B cell (primary cell): ENCODE measurements at regions not wholly inside any gene's neighbourhood (a gene's known extent, or its start where the extent isn't known, plus 50 kb on each side); places are given as distances from the start of the nearest gene placed in this dataset.
"Not testable (repeated sequence)": the region's sequence is repeated elsewhere in the genome, so short reads cannot be mapped to it uniquely, and the experiment has no call there.

Experiments used
- ATAC-seq: fragments of 200-7000 bp; cut with Tn5 transposase; one replicate; pipeline ENCODE4 v1.10.0; 2021; ENCODE audit warnings: low read depth, mild to moderate bottlenecking, moderate number of reproducible peaks, moderate library complexity
- CTCF ChIA-PET: fragments of 350-600 bp; sonication (Branson Sonifier 250); formaldehyde crosslinking; loops from one replicate; lab custom pipeline; 2021; ENCODE audit warnings: antibody characterized with exemption, inconsistent platforms; lab: Charles Lee
- POLR2A ChIA-PET: fragments of 350-600 bp; sonication (Branson Sonifier 250); formaldehyde crosslinking; loops from one replicate; lab custom pipeline; 2021; ENCODE audit warnings: antibody characterized with exemption; lab: Charles Lee
- DNase-seq: peaks from one replicate; pipeline ENCODE4 v3.0.0; 2013
- H2AFZ ChIP-seq: 2 replicates; pipeline ENCODE4 v1.6.1; 2012; ENCODE audit warnings: mild to moderate bottlenecking, low read depth, low read length; ENCODE audit not compliant: insufficient read depth, poor library complexity, severe bottlenecking
- H3K27ac ChIP-seq, 2 donors: 1 replicate in 1 of 2; 2 replicates in 1 of 2; pipeline ENCODE4 v1.5.1; 2012 to 2013; ENCODE audit warnings: low read length in 2 of 2, mild to moderate bottlenecking in 2 of 2, moderate library complexity in 1 of 2
- H3K27me3 ChIP-seq, 4 experiments: fragments of 200-600 bp in 1 of 4; sonication (generic) in 1 of 4; replicated peaks in 1 of 4; 1 replicate in 2 of 4; 2 replicates in 2 of 4; pipeline versions ENCODE4 v1.6.1 to v1.7.0; 2013 to 2016; ENCODE audit warnings: low read length in 3 of 4, mild to moderate bottlenecking in 2 of 4, mixed read lengths in 1 of 4, moderate library complexity in 1 of 4; ENCODE audit not compliant: insufficient read depth in 4 of 4, control insufficient read depth in 3 of 4; ENCODE audit errors: control extremely low read depth in 1 of 4
- H3K36me3 ChIP-seq, 2 experiments: replicated peaks in 1 of 2; 1 replicate in 1 of 2; 2 replicates in 1 of 2; pipeline versions ENCODE4 v1.6.1 to v1.7.1; 2013; ENCODE audit warnings: low read length in 1 of 2; ENCODE audit not compliant: insufficient read depth in 2 of 2, control insufficient read depth in 1 of 2; ENCODE audit errors: control extremely low read depth in 1 of 2, extremely low read depth in 1 of 2
- H3K4me1 ChIP-seq, 2 donors: fragments of 200-600 bp in 1 of 2; sonication (generic) in 1 of 2; 1 replicate in 1 of 2; 2 replicates in 1 of 2; pipeline versions ENCODE4 v1.5.1 to v1.6.1; 2013 to 2017; ENCODE audit warnings: low read length in 2 of 2; ENCODE audit not compliant: control insufficient read depth in 2 of 2, insufficient read depth in 2 of 2
- H3K4me2 ChIP-seq: replicated peaks from 2 replicates; pipeline ENCODE3; 2012; ENCODE audit warnings: mild to moderate bottlenecking, low read depth, low read length; ENCODE audit not compliant: poor library complexity, severe bottlenecking
- H3K4me3 ChIP-seq, 5 experiments: fragments of 200-600 bp in 1 of 5; sonication (generic) in 1 of 5; 1 replicate in 3 of 5; 2 replicates in 2 of 5; pipeline versions ENCODE4 v1.5.1 to v1.7.0; 2011 to 2016; ENCODE audit warnings: low read length in 4 of 5, mild to moderate bottlenecking in 4 of 5, low read depth in 2 of 5, control low read depth in 1 of 5, moderate library complexity in 1 of 5; ENCODE audit not compliant: insufficient read depth in 1 of 5; ENCODE audit errors: control extremely low read depth in 1 of 5, extremely low read depth in 1 of 5
- H3K79me2 ChIP-seq: fragments of 200-600 bp; sonication (generic); one replicate; pipeline ENCODE4 v1.6.0; 2016; ENCODE audit warnings: low read length; ENCODE audit not compliant: control insufficient read depth, insufficient read depth
- H3K9ac ChIP-seq: fragments of 200-600 bp; sonication (generic); 2 replicates; pipeline ENCODE4 v1.6.1; 2017; ENCODE audit warnings: mild to moderate bottlenecking, low read length, moderate library complexity
- H3K9me3 ChIP-seq, 3 donors: one replicate each; pipeline versions ENCODE4 v1.6.1 to v1.7.1; 2013; ENCODE audit warnings: low read length in 2 of 3; ENCODE audit not compliant: control insufficient read depth in 2 of 3, insufficient read depth in 1 of 3; ENCODE audit errors: control extremely low read depth in 1 of 3
- H4K20me1 ChIP-seq: 2 replicates; pipeline ENCODE4 v1.6.0; 2012; ENCODE audit warnings: mild to moderate bottlenecking, low read length; ENCODE audit not compliant: insufficient read depth, control insufficient read depth, poor library complexity, severe bottlenecking
- H3K27ac Mint-ChIP-seq: one replicate; pipeline ENCODE4 v1.8.0; 2021; ENCODE audit warnings: mixed read lengths
- H3K27me3 Mint-ChIP-seq: one replicate; pipeline ENCODE4 v1.8.0; 2021; ENCODE audit warnings: mixed read lengths
- H3K4me1 Mint-ChIP-seq: one replicate; pipeline ENCODE4 v1.8.0; 2021; ENCODE audit warnings: mixed read lengths
- H3K4me3 Mint-ChIP-seq: one replicate; pipeline ENCODE4 v1.8.0; 2021; ENCODE audit warnings: mixed read lengths
- H3K9me3 Mint-ChIP-seq: one replicate; pipeline ENCODE4 v1.8.0; 2022; ENCODE audit warnings: mixed read lengths; ENCODE audit not compliant: insufficient read depth
- CTCF ChIP-seq: fragments of 200-600 bp; IDR thresholded peaks from one replicate; pipeline ENCODE4 v1.8.0; 2022; ENCODE audit warnings: antibody characterized with exemption, mild to moderate bottlenecking
- EZH2 ChIP-seq: IDR thresholded peaks from 2 replicates; pipeline ENCODE4 v1.6.1; 2012; ENCODE audit warnings: borderline replicate concordance, low read depth, mild to moderate bottlenecking, moderate library complexity, low read length; ENCODE audit not compliant: insufficient read depth, poor library complexity, severe bottlenecking
- whole genome bisulfite sequencing: methylation state at CpG from one replicate; pipeline ENCODE4 v1.1.5; 2013; ENCODE audit warnings: missing lambda C conversion rate; ENCODE audit not compliant: insufficient coverage; 5-methylcytosine and 5-hydroxymethylcytosine counted together
- intact Hi-C: fragments of 100-400 bp; cut with micrococcal nuclease; formaldehyde crosslinking; loops from one replicate; pipeline ENCODE4 v1.10.0; 2022

- peaks cover 32% of the 10 kb centered on the region for H3K27me3 Mint-ChIP-seq
- ChIA-PET POLR2A (no interaction called here), CTCF (no interaction called here)
- DNase-seq (no peak), ATAC-seq (no peak)
- no peak overlapping the region for H2AFZ ChIP-seq
- peaks cover 3% of the 10 kb centered on the region for H3K9me3 Mint-ChIP-seq
- intact Hi-C loops, result no loop called here
- peaks cover 0 to 3% (median under 1%) of the 10 kb centered on the region in 4 experiments for H3K27me3 ChIP-seq
- no peaks in the 10 kb centered on the region for H4K20me1 ChIP-seq
- H3K36me3 ChIP-seq, result no peaks in the 10 kb centered on the region
- H3K27ac ChIP-seq, result no peak overlapping the region
- H3K4me3 ChIP-seq, result no peak overlapping the region
- H3K4me1 ChIP-seq, result no peaks in the 10 kb centered on the region
- WGBS, result no CpG with 5 or more reads among the region's 2 CpGs
- peaks cover 8% of the 10 kb centered on the region for H3K4me1 Mint-ChIP-seq
- TF ChIP-seq EZH2 (no peak), CTCF (no peak)
- H3K9ac ChIP-seq, result no peak overlapping the region
- no peaks in the 10 kb centered on the region for H3K79me2 ChIP-seq
- H3K4me2 ChIP-seq, result no peak overlapping the region
- no peak overlapping the region for H3K4me3 Mint-ChIP-seq
- peaks cover 0 to 5% (median 0%) of the 10 kb centered on the region in 3 donors for H3K9me3 ChIP-seq
- H3K27ac Mint-ChIP-seq, result no peak overlapping the region
Measured at GRCh38 chr12:3427956-3428355, 63.0 kb upstream of the PRMT8 start.

GRCh38 chr12:3428631-3429030 is 62.4 kb upstream of the PRMT8 start:
- DNase-seq (no peak), ATAC-seq (no peak)
- no peak overlapping the region for H3K27ac Mint-ChIP-seq
- H3K9me3 ChIP-seq, result peaks cover 0 to 5% (median 0%) of the 10 kb centered on the region in 3 donors
- H3K79me2 ChIP-seq, result no peaks in the 10 kb centered on the region
- H3K4me1 ChIP-seq, result no peaks in the 10 kb centered on the region
- H3K36me3 ChIP-seq, result no peaks in the 10 kb centered on the region
- H4K20me1 ChIP-seq, result no peaks in the 10 kb centered on the region
- H3K27me3 ChIP-seq, result peaks cover 0 to 3% (median under 1%) of the 10 kb centered on the region in 4 experiments
- WGBS, result 100% methylated on average over 2 of the region's 2 CpGs
- ChIA-PET POLR2A (interaction anchor here (0.8 kb wide), 1 partner anchor 1558 kb away, joined by 6 read pairs; no protein-coding TSS in a partner anchor), CTCF (no interaction called here)
- H3K4me2 ChIP-seq, result no peak overlapping the region
- H3K9ac ChIP-seq, result no peak overlapping the region
- peaks cover 8% of the 10 kb centered on the region for H3K4me1 Mint-ChIP-seq
- H3K27ac ChIP-seq, result no peak overlapping the region
- H3K27me3 Mint-ChIP-seq, result peaks cover 30% of the 10 kb centered on the region
- H3K9me3 Mint-ChIP-seq, result peaks cover 3% of the 10 kb centered on the region
- H2AFZ ChIP-seq, result no peak overlapping the region
- H3K4me3 ChIP-seq, result no peak overlapping the region
- TF ChIP-seq CTCF (no peak), EZH2 (no peak)
- intact Hi-C loops, result no loop called here
- no peak overlapping the region for H3K4me3 Mint-ChIP-seq

GRCh38 chr12:3429523-3429922 is 61.5 kb upstream of the PRMT8 start:
- DNase-seq, CTCF ChIA-PET, H3K79me2 ChIP-seq, H3K4me3 ChIP-seq, H4K20me1 ChIP-seq, H3K27ac Mint-ChIP-seq, H2AFZ ChIP-seq, H3K4me2 ChIP-seq, H3K9ac ChIP-seq, H3K9me3 Mint-ChIP-seq, H3K27ac ChIP-seq, H3K27me3 ChIP-seq, H3K9me3 ChIP-seq, H3K36me3 ChIP-seq, H3K4me1 Mint-ChIP-seq, H3K4me3 Mint-ChIP-seq, intact Hi-C loops, H3K4me1 ChIP-seq, ATAC-seq: not testable (repeated sequence)
- 95% methylated on average over 5 of the region's 5 CpGs for WGBS
- H3K27me3 Mint-ChIP-seq, result peaks cover 30% of the 10 kb centered on the region
- POLR2A ChIA-PET, result interaction anchor here (0.8 kb wide), 1 partner anchor 1557 kb away, joined by 6 read pairs; no protein-coding TSS in a partner anchor
